ENCODE measurements at regions not wholly inside any gene's neighbourhood (a gene's known extent, or its start where the extent isn't known, plus 50 kb on each side); places are given as distances from the start of the nearest gene placed in this dataset.

GRCh38 chr5:143471041-143471509, 67.6 kb upstream of the NR3C1 start:
- TF ChIP-seq POLR2AphosphoS5 (IDR thresholded peaks at IDR 0.05) (no peak), POLR2A (IDR thresholded peaks at IDR 0.05) (no peak)

Data from gastroesophageal sphincter (tissue), 2 donors.